ENCODE measurements at regions not wholly inside any gene's neighbourhood (a gene's known extent, or its start where the extent isn't known, plus 50 kb on each side); places are given as distances from the start of the nearest gene placed in this dataset.
"Not testable (repeated sequence)": the region's sequence is repeated elsewhere in the genome, so short reads cannot be mapped to it uniquely, and the experiment has no call there.

DNA sequence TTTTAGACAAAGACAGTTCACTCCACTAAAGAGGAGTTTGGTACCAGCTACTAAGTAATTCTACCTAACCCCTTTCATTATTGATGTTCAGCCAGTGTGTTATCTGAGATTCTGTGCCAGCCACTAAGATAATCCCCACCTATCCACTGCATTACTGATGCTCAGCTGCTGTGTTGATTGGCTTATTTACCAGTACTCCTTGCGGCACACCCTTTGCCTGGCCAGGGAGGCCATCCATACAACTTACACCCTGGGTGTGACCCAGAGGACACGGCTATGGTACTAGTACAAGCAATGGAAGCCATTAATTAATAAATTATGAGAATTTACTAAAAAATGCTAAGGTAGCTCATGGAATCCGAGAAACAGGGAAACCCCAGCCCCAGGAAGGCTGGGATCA lies 290.7 kb upstream of the CTNNB1 start:
- no peak for DNase-seq

DNA sequence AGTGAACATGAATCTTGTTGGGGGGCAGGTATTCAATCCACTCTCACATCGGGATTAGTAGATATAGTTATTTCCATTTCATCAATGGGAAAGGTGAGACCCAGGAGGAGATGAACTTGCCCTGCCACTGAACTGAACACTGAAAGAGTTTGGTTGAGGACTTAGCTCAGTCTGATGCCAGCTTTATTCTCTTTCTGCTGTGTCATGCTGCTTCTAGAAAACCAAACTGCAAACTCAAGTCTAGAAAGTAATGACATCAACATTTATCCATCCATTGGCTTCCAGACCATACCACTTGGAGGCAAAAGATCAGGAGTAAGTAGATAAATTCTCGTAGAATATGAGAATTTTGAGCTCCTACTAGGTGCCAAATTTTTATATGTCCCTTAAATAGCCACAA lies 288.0 kb upstream of the CTNNB1 start:
- no peak for DNase-seq

DNA sequence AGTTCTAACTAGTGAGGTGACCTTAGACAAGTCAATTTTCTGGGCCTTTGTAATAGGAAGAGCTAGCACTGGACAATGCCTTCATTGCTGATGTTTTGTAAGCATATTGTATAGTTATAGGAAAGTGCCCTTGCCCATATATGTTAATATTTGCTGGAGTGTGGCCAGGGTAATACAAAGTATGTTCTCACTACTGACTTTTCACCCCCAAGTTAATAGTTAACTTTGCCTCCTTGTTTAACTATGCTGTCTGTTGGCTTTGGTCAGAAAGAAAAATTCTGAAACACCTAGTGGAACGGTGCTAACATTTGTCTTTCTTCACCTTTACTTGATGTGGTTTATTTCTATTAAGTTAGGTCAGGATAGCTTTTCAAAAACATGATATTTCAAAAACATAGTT lies 287.4 kb upstream of the CTNNB1 start:
- DNase-seq: no peak

- DNase-seq: no peak
Measured at GRCh38 chr3:40912461-40912860, 286.8 kb upstream of the CTNNB1 start.

DNA sequence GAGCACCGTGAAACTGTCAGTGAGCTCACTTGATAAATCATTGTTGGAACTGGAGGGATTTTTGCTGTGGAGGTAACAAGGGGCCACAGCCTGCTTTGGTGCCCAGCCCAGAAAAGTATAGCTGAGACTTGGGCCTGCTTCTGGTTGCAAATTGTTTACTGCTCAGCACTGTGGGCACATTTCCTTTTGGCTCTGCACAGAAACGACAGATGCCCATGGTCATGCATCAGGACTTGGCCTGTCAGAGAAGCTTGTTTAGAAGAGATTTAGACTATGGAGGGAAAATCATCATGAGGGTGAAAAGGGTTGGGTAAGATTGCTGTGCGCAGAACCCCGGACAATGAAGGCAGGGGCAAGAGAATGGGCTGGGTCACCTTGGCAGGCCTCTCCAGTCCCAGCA lies 286.1 kb upstream of the CTNNB1 start:
- DNase-seq: no peak

GRCh38 chr3:40913641-40914040 lies 285.7 kb upstream of the CTNNB1 start:
- no peak for DNase-seq

DNA sequence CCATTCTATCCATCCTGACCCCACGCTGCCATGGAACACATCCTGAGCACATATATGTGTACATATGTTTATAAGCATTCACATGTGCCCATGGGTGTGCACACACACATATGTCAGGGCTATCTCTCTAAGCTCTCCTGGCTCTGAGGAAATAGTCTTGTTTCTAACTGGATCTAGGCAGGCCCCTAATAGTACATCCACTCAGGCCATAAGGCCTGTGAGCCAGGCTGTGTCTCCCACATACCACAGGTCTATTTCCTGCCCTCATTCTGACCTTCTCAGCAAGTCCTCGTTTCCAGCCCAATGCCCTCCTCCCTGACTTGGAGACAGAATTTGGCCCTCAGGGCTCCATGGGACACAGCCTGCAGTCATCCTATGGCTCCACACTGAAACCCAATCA lies 284.8 kb upstream of the CTNNB1 start:
- DNase-seq: no peak

DNA sequence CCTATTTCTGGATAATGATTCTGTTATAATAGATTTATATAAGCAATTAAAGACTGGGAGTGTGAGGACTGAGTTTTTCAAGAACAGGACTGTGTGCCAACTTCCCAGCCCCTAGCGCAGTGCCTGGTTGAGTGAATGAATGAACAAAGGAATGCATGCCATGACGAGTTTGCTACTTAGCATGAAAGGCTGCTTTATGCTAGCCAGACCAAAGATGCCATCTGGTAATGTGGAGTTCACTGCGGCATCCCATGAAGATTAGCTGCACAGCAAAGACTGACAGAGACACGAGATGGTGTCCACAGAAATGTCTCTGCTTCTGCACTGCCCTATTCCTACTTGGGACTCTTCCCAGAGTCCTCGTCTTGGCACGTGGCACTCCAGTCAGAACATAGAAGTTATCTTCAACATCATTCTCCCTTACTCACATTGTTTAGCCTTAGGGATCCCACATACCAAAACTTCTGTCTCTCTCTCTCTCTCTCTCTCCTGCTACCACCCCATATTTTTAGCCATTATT lies 283.9 kb upstream of the CTNNB1 start:
- no peak for DNase-seq

DNA sequence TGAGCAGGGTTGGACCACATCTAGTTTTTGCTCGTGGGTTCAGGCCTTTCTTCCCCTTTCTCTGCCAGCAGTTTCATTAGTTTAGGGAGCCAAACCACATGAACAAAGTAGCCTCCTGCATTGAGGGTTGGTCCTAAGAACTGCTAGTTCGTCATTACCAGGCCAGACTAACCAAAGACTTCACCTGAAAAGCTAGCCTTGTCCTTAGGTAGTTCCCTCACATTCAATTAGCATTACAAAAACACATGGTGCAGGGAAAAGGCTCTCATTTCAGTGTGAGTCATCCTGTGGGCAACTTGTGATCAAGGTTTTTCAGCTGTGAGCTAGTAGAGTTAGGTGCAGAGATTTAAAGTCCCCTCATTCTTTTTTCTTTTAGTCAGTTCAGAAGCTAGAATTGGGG lies 279.3 kb upstream of the CTNNB1 start:
- DNase-seq: no peak

- DNase-seq: no peak
Measured at GRCh38 chr3:40921251-40921650, 278.1 kb upstream of the CTNNB1 start.

- DNase-seq: no peak
Measured at GRCh38 chr3:40923143-40923542, 276.2 kb upstream of the CTNNB1 start.

DNA sequence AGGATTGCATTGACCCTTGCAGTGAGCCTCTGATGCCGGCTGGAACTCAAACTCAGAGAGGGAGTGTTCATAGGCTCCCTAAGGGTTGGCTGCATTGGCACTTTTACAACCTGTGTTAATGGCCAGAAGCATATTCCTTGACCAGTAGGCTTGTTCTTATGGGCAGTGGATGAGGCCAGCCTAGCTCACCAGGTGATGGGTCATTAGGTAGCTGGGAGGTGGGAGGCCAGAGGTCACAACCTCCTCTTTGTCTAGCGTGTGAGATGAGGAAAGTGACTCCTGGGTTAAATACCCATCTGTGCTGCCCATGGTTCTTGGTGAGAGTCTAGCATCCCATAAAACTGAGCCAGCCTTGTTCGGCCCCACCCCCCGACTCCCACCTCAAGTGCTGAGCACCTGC lies 275.7 kb upstream of the CTNNB1 start:
- DNase-seq: no peak

- DNase-seq: no peak
Measured at GRCh38 chr3:40924559-40925141, 274.7 kb upstream of the CTNNB1 start.

DNA sequence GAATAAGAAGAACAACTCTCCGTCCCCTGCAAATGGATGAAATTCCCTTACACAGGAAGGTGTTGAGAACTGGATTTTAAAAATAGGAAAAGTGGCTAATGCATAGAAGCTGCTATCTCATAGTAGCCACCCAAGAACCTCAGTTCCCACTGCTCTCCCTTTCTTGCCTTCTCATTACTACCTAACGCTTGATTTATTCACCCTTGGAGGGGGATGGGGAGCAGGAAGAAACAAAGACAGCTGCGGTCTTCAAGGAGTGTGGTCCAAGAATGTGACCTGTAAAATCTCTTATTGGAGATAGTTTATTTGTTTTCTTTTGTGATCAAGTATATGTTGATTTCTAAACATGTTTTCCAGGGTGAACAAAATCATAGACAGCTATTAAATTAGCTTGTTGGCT lies 274.1 kb upstream of the CTNNB1 start:
- DNase-seq: no peak

GRCh38 chr3:40930131-40930538 lies 269.2 kb upstream of the CTNNB1 start:
- DNase-seq: no peak

DNA sequence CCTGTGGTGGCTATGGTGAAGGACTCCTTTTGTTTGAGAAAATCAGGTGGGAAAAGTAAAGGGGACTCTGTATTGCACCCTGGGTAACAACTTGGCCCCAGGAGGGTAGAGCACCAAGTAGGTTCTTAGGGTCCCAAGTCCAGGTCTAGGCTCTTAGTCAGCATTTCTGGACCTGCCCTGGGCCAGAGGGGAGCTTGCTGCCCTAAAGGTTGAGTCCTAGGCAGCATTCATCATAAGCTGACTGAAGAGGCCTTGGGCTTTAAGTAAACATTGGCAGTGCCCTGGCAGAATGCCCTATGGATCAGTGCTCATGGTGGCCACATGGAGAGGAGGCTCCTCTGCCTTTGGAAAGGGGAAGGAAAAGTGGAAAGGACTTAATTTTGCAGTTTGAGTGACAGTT lies 268.5 kb upstream of the CTNNB1 start:
- DNase-seq: no peak

GRCh38 chr3:40938591-40938990 lies 260.7 kb upstream of the CTNNB1 start:
- DNase-seq: no peak

DNA sequence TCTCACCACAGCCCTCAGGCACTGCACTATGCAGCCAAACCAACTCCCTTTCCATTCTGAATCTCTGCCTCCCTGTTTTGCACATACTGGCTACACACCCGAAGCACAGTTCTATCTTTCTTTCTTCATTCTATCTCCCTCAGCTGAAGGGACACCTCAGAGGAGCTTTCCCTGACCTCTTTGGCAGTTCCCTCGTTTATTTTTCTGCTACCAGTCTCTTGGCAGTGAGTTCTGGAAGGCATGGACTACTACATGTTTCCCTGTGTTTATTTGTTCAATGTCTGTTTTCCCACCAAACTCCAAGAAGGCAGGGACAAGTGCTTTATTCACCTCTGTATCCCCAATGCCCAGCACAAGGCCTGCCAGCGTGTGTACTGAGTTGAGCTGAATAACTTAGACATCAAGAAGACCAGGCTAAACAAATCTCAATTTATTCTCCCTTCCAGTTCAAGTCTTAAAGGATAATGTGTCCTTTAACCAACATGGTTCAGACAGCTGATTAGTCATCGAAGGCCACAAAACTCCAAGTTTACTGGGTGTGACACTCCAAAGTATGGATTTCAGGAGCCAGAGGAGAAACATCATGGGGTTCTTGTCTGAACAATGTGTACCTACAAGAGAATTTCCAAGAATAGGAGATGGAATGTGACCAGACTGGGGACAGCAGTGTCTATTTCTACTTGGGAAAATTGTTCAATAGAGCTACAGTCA lies 260.1 kb upstream of the CTNNB1 start:
- DNase-seq: no peak

- DNase-seq: no peak
Measured at GRCh38 chr3:40939741-40940130, 259.6 kb upstream of the CTNNB1 start.

DNA sequence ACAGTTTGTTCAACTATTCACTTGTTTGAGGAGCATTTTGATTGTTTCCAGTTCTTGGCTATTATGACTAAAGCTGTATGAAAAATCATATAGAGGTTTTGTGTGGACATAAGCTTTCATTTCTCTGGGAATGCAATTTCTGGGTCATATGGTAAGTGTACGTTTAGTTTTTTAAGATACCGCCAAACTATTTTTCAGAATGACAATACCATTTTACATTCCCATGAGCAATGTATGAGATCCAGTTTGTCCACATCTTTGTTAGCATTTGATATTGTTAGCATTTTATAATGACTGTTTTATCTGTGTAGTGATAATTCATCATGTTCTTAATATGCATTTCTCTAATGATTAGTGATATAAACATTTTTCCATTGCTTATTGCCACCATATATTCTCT lies 258.7 kb upstream of the CTNNB1 start:
- no peak for DNase-seq

DNA sequence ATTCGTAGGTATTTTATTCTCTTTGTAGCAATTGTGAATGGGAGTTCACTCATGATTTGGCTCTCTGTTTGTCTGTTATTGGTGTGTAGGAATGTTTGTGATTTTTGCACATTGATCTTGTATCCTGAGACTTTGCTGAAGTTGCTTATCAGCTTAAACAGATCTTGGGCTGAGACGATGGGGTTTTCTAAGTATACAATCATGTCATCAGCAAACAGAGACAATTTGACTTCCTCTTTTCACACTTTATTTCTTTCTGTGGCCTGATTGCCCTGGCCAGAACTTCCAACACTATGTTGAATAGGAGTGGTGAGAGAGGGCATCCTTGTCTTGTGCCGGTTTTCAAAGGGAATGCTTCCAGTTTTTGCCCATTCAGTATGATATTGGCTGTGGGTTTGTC lies 252.3 kb upstream of the CTNNB1 start:
- not testable (repeated sequence) for DNase-seq

DNA sequence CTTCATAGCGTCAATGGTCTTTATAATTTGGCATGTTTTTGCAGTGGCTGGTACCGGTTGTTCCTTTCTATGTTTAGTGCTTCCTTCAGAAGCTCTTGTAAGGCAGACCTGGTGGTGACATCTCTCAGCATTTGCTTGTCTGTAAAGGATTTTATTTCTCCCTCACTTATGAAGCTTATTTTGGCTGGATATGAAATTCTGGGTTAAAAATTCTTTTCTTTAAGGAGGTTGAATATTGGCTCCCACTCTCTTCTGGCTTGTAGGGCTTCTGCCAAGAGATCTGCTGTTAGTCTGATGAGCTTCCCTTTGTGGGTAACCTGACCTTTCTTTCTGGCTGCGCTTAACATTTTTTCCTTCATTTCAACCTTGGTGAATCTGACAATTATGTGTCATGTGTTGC lies 250.0 kb upstream of the CTNNB1 start:
- DNase-seq: not testable (repeated sequence)

DNA sequence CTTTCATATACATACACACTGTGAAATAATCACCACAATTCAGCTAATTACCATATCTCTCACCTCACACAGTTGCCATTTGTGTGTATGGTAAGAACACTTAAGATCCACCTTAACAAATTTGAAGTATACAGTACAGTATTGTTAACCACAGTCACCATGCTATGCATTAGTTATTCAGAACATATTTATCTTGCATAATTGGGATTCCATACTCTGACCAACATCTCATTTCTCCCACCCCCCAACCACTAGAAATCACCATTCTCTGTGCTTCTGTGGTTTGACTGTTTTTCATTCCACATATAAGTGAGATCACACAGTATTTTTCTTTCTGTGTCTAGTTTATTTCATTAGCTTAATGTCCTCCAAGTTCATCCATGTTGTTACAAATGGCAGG lies 247.7 kb upstream of the CTNNB1 start:
- DNase-seq: no peak

- DNase-seq: no peak
Measured at GRCh38 chr3:40961104-40961857, 238.0 kb upstream of the CTNNB1 start.

All from stimulated activated naive CD4-positive, alpha-beta T cell treated with Interleukin-2 at 50 U/mL for 16 hours (primary cell).